Gastrocnemius medialis (tissue), 4 donors: ENCODE measurements at regions not wholly inside any gene's neighbourhood (a gene's known extent, or its start where the extent isn't known, plus 50 kb on each side); places are given as distances from the start of the nearest gene placed in this dataset.

Source experiments
- ATAC-seq, 2 donors: fragments of 150-250 bp; one replicate each; pipeline ENCODE4 v1.9.1; 2016
- DNase-seq, 2 donors: peaks; one replicate each; pipeline ENCODE4 v3.0.0-alpha.2; 2019
- H3K27ac ChIP-seq, 4 donors: fragments of 200-600 bp; sonication (generic); 1 replicate in 1 of 4; 2 replicates in 3 of 4; pipeline ENCODE4 v1.5.1; 2016 to 2018; ENCODE audit warnings: mild to moderate bottlenecking in 2 of 4, moderate library complexity in 1 of 4
- H3K27me3 ChIP-seq, 3 donors: fragments of 200-600 bp; sonication (generic) in 2 of 3; 1 replicate in 1 of 3; 2 replicates in 2 of 3; pipeline versions ENCODE4 v1.5.1 to v1.6.0; 2016 to 2019; ENCODE audit warnings: mild to moderate bottlenecking in 1 of 3, moderate library complexity in 1 of 3
- H3K36me3 ChIP-seq, 2 donors: fragments of 200-600 bp; sonication (generic) in 1 of 2; one replicate each; pipeline ENCODE4 v1.5.1; 2017 to 2018
- H3K4me1 ChIP-seq, 2 donors: fragments of 200-600 bp; sonication (generic) in 1 of 2; one replicate each; pipeline ENCODE4 v1.5.1; 2016 to 2017; ENCODE audit warnings: mild to moderate bottlenecking in 2 of 2
- H3K4me3 ChIP-seq, 4 donors: fragments of 200-600 bp; sonication (generic) in 3 of 4; 1 replicate in 1 of 4; 2 replicates in 3 of 4; pipeline ENCODE4 v1.5.1; 2016 to 2019; ENCODE audit warnings: mild to moderate bottlenecking in 2 of 4
- H3K9me3 ChIP-seq, 3 donors: fragments of 200-600 bp; sonication (generic) in 2 of 3; 1 replicate in 1 of 3; 2 replicates in 2 of 3; pipeline ENCODE4 v1.5.1; 2016 to 2019
- CTCF ChIP-seq, 5 experiments: fragments of 450-650 bp in 3 of 5; fragments of 200-600 bp in 2 of 5; sonication (generic) in 2 of 5; IDR thresholded peaks in 4 of 5; conservative IDR thresholded peaks in 1 of 5; 1 replicate in 4 of 5; 2 replicates in 1 of 5; pipeline ENCODE4 v1.5.1; 2016 to 2019; ENCODE audit warnings: antibody characterized with exemption in 5 of 5, mild to moderate bottlenecking in 3 of 5, moderate library complexity in 3 of 5
- POLR2A ChIP-seq, 2 donors: fragments of 450-650 bp; IDR thresholded peaks; one replicate each; pipeline ENCODE4 v1.6.1; 2017; ENCODE audit warnings: antibody characterized with exemption in 2 of 2, mild to moderate bottlenecking in 2 of 2, moderate library complexity in 2 of 2
- in situ Hi-C, 4 donors: fragments of 200-750 bp; cut with MboI; loops; one replicate each; pipeline versions ENCODE4 v1.15.0 to v1.8.0; 2017; ENCODE audit warnings: low sequenced_read_pairs in 4 of 4
- intact Hi-C: fragments of 100-400 bp; cut with DNase I; formaldehyde crosslinking; loops from one replicate; pipeline ENCODE4 v1.15.1; 2023; ENCODE audit warnings: low total_unique reads

GRCh38 chr13:59607780-59608233, 555.9 kb downstream of the DIAPH3 start:
- ATAC-seq (no peak), DNase-seq (no peak)
- in situ Hi-C loops, result no loop called here

GRCh38 chr13:59609421-59609820, 554.3 kb downstream of the DIAPH3 start:
- Histone ChIP-seq H3K27me3 (no peaks in the 10 kb centered on the region), H3K27ac (no peak overlapping the region), H3K9me3 (no peaks in the 10 kb centered on the region), H3K4me3 (no peak overlapping the region), H3K36me3 (no peaks in the 10 kb centered on the region), H3K4me1 (no peaks in the 10 kb centered on the region)
- TF ChIP-seq POLR2A (IDR thresholded peaks at IDR 0.05) (no peak), CTCF (IDR thresholded peaks at IDR 0.05 in 4 of 5, conservative IDR thresholded peaks at IDR 0.05 in 1 of 5) (no peak)
- DNase-seq, result no peak
- ATAC-seq, result no peak
- in situ Hi-C loops (no loop called here), intact Hi-C loops (no loop called here)

More at GRCh38 chr13:59607780-59608233, 555.9 kb downstream of the DIAPH3 start:
- H3K4me3 ChIP-seq, result no peak overlapping the region
- H3K4me1 ChIP-seq, result no peaks in the 10 kb centered on the region
- H3K9me3 ChIP-seq, result no peaks in the 10 kb centered on the region
- intact Hi-C loops, result no loop called here
- no peaks in the 10 kb centered on the region for H3K36me3 ChIP-seq
- H3K27me3 ChIP-seq, result no peaks in the 10 kb centered on the region
- no peak for TF ChIP-seq CTCF (IDR thresholded peaks at IDR 0.05 in 4 of 5, conservative IDR thresholded peaks at IDR 0.05 in 1 of 5)
- no peak for TF ChIP-seq POLR2A (IDR thresholded peaks at IDR 0.05)
- no peak overlapping the region for H3K27ac ChIP-seq
